ENCODE measurements at regions not wholly inside any gene's neighbourhood (a gene's known extent, or its start where the extent isn't known, plus 50 kb on each side); places are given as distances from the start of the nearest gene placed in this dataset.

DNA sequence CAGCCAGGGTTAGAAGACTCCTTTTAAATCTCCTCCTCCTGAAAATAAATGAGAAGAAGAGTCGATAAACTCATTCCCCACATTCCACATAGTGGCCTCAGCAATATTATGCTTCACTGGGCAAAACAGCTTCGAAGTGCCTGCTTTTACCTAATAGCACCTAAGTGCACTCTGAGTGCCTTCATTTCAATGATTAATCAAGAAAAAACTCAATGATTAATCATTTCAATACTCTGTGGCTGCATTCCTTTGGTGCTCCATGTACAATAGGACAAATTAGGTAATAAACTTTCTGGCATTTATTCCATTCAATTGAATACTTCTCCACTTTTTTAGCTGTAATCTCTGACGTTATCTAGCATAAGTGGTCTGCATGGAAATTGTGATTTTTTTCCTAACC is 174.6 kb downstream of the CCDC71L start:
- Histone ChIP-seq H3K4me1 (ENCODE audit: control insufficient read depth in 2 of 2, insufficient read depth in 2 of 2, low read length in 2 of 2) (no peaks in the 10 kb centered on the region), H3K27ac (ENCODE audit: low read depth in 2 of 2, low read length in 2 of 2) (peak overlapping the region in 1 of 2 donors; percentile 32), H3K4me3 (ENCODE audit: low read length in 2 of 2) (no peak overlapping the region), H3K36me3 (ENCODE audit: control insufficient read depth in 2 of 2, insufficient read depth in 2 of 2, low read length in 2 of 2) (no peaks in the 10 kb centered on the region), H3K27me3 (ENCODE audit: control insufficient read depth in 2 of 2, insufficient read depth in 2 of 2, low read length in 2 of 2) (no peaks in the 10 kb centered on the region), H3K9me3 (ENCODE audit: control insufficient read depth in 2 of 2, low read length in 2 of 2) (no peaks in the 10 kb centered on the region), H3K9ac (ENCODE audit: low read depth in 1 of 2, low read length in 2 of 2) (no peak overlapping the region)

DNA sequence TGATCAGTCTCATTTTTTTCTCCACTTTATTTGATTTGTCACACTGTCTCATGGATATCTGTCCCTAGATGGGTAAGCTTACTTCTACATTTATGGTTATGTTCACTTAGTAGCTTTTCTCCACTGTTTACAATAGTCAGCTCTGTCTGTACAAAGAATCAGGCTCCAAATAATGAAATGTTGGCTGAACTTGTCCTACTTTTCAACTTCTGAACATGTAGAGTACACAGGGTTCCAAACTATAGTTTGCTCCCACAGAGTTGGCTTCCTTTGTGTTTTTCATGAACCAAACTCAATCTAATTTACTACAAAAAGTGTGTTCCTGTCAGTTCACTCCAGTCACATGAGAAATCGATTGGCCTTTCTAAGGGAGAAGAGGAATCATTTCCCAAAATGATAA is 175.0 kb downstream of the CCDC71L start:
- H3K4me1 ChIP-seq (ENCODE audit: control insufficient read depth in 2 of 2, insufficient read depth in 2 of 2, low read length in 2 of 2) = no peaks in the 10 kb centered on the region
- no peaks in the 10 kb centered on the region for H3K27me3 ChIP-seq (ENCODE audit: control insufficient read depth in 2 of 2, insufficient read depth in 2 of 2, low read length in 2 of 2)
- peak overlapping the region in 1 of 2 donors; percentile 32 for H3K27ac ChIP-seq (ENCODE audit: low read depth in 2 of 2, low read length in 2 of 2)
- no peak overlapping the region for H3K9ac ChIP-seq (ENCODE audit: low read depth in 1 of 2, low read length in 2 of 2)
- no peaks in the 10 kb centered on the region for H3K9me3 ChIP-seq (ENCODE audit: control insufficient read depth in 2 of 2, low read length in 2 of 2)
- H3K36me3 ChIP-seq (ENCODE audit: control insufficient read depth in 2 of 2, insufficient read depth in 2 of 2, low read length in 2 of 2) = no peaks in the 10 kb centered on the region
- no peak overlapping the region for H3K4me3 ChIP-seq (ENCODE audit: low read length in 2 of 2)

DNA sequence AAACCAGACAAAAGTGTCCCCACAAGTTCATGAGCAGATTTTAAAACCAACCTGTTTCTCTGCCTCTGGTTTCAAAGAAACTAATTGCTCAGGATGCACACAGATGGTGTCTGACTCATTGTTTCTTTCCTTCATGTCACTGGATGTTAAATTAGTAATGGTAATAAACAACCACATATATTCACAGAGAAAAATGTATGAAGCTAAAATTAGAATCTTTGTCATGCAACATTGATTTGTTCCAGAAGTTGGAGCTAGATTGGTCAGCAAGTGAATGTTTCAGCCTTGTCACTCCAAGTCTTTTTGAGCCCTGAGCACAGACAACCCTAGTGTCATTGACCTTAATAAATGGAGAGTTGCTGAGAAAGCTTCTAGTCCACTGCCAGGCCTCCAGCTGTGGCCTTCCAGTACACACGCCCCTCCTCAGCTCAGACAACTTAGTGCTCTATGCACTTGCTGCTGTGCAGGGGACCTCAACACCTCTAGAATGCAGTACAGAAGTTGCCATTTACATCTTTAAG is 175.9 kb downstream of the CCDC71L start:
- Histone ChIP-seq H3K4me1 (ENCODE audit: control insufficient read depth in 2 of 2, insufficient read depth in 2 of 2, low read length in 2 of 2) (no peaks in the 10 kb centered on the region), H3K4me3 (ENCODE audit: low read length in 2 of 2) (no peak overlapping the region), H3K27ac (ENCODE audit: low read depth in 2 of 2, low read length in 2 of 2) (peak overlapping the region in 1 of 2 donors; percentile 7), H3K27me3 (ENCODE audit: control insufficient read depth in 2 of 2, insufficient read depth in 2 of 2, low read length in 2 of 2) (no peaks in the 10 kb centered on the region), H3K36me3 (ENCODE audit: control insufficient read depth in 2 of 2, insufficient read depth in 2 of 2, low read length in 2 of 2) (no peaks in the 10 kb centered on the region), H3K9me3 (ENCODE audit: control insufficient read depth in 2 of 2, low read length in 2 of 2) (no peaks in the 10 kb centered on the region), H3K9ac (ENCODE audit: low read depth in 1 of 2, low read length in 2 of 2) (no peak overlapping the region)

DNA sequence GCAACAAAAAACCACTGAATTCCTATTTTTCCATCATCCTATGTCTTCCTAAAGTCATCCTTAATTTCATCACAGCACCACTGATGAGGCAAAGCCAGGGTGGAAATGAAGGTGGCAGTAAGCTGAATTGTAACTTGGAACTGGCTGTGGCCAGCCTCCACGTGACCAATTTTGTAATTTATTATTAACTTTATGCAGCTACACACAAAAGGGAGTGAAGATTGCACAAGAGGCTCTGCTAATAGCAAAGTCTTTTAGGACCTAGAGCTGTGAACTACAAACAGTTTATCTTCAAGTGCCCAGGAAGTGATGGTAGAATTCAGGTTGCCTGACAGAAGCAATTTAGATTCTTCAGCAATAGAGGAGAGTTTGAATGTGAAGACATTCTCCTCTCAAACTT is 176.4 kb downstream of the CCDC71L start:
- no peak overlapping the region for H3K4me3 ChIP-seq (ENCODE audit: low read length in 2 of 2)

DNA sequence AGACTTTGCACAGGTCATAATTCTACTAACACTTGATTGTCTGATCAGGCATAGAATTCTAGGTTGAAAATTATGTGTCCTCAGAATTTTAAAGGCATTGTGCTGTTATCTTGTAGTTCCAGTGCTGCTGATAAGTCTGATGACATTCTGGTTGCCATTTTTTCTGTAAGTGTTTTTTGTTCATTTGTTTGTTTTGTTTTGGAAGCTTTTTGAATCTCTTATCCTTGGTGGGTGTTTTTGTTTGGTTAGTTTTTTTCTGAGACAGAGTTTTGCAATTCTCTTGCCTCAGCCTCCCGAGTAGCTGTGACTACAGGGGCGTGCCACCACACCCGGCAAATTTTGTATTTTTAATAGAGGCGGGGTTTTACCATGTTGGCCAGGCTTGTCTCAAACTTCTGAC is 178.9 kb downstream of the CCDC71L start:
- no peak overlapping the region for H3K4me3 ChIP-seq (ENCODE audit: low read length in 2 of 2)
- H3K36me3 ChIP-seq (ENCODE audit: control insufficient read depth in 2 of 2, insufficient read depth in 2 of 2, low read length in 2 of 2) = no peaks in the 10 kb centered on the region
- H3K4me1 ChIP-seq (ENCODE audit: control insufficient read depth in 2 of 2, insufficient read depth in 2 of 2, low read length in 2 of 2) = no peaks in the 10 kb centered on the region
- no peak overlapping the region for H3K27ac ChIP-seq (ENCODE audit: low read depth in 2 of 2, low read length in 2 of 2)
- H3K9me3 ChIP-seq (ENCODE audit: control insufficient read depth in 2 of 2, low read length in 2 of 2) = no peaks in the 10 kb centered on the region
- H3K27me3 ChIP-seq (ENCODE audit: control insufficient read depth in 2 of 2, insufficient read depth in 2 of 2, low read length in 2 of 2) = no peaks in the 10 kb centered on the region
- no peak overlapping the region for H3K9ac ChIP-seq (ENCODE audit: low read depth in 1 of 2, low read length in 2 of 2)

More for the DNA sequence above, 176.4 kb downstream of the CCDC71L start:
- H3K27ac ChIP-seq (ENCODE audit: low read depth in 2 of 2, low read length in 2 of 2) = peak overlapping the region in 1 of 2 donors; percentile 7
- H3K27me3 ChIP-seq (ENCODE audit: control insufficient read depth in 2 of 2, insufficient read depth in 2 of 2, low read length in 2 of 2) = no peaks in the 10 kb centered on the region
- no peaks in the 10 kb centered on the region for H3K9me3 ChIP-seq (ENCODE audit: control insufficient read depth in 2 of 2, low read length in 2 of 2)
- H3K9ac ChIP-seq (ENCODE audit: low read depth in 1 of 2, low read length in 2 of 2) = no peak overlapping the region
- no peaks in the 10 kb centered on the region for H3K36me3 ChIP-seq (ENCODE audit: control insufficient read depth in 2 of 2, insufficient read depth in 2 of 2, low read length in 2 of 2)
- H3K4me1 ChIP-seq (ENCODE audit: control insufficient read depth in 2 of 2, insufficient read depth in 2 of 2, low read length in 2 of 2) = no peaks in the 10 kb centered on the region

DNA sequence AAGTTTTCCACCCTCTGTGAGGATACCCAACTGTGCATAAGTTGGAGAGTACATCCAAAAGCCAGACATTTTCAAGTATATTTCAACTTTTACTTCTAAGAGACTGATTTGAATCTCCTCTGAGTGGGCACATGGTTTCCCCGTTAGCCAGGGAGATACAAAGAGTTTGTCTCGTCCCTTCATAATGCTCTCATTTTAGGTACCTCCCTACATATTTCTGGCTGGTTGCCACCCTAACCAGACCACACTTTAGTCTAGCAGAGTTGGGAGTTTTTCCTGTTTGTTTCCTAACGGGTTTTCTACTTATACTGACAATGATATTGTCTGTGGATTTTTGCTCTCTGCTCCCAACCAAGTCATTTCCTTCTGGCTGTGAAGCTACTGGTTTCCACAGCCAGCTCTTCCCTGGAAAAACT is 180.3 kb downstream of the CCDC71L start:
- no peaks in the 10 kb centered on the region for H3K27me3 ChIP-seq (ENCODE audit: control insufficient read depth in 2 of 2, insufficient read depth in 2 of 2, low read length in 2 of 2)

DNA sequence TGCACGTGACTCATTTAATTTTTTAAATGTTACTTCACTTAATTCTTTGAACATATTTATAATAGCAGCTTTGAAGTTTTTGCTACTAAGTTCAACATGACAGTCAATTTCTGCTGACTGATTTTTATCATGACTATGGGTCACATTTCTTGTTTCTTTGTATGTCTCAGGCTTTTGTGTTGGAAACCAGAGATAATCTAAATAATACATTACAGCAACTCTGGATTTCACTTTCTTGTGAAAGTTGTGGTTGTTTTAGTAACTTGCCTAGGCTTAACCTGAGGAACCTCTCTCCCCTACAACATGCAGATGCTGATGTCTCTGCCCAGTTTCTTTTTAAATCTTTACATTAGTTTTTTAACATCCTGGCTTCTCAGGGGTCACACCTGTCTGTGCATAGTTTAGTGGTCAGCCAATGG is 180.8 kb downstream of the CCDC71L start:
- no peak overlapping the region for H3K9ac ChIP-seq (ENCODE audit: low read depth in 1 of 2, low read length in 2 of 2)
- no peaks in the 10 kb centered on the region for H3K9me3 ChIP-seq (ENCODE audit: control insufficient read depth in 2 of 2, low read length in 2 of 2)
- no peak overlapping the region for H3K4me3 ChIP-seq (ENCODE audit: low read length in 2 of 2)
- H3K4me1 ChIP-seq (ENCODE audit: control insufficient read depth in 2 of 2, insufficient read depth in 2 of 2, low read length in 2 of 2) = no peaks in the 10 kb centered on the region
- no peaks in the 10 kb centered on the region for H3K27me3 ChIP-seq (ENCODE audit: control insufficient read depth in 2 of 2, insufficient read depth in 2 of 2, low read length in 2 of 2)
- no peaks in the 10 kb centered on the region for H3K36me3 ChIP-seq (ENCODE audit: control insufficient read depth in 2 of 2, insufficient read depth in 2 of 2, low read length in 2 of 2)
- no peak overlapping the region for H3K27ac ChIP-seq (ENCODE audit: low read depth in 2 of 2, low read length in 2 of 2)

More for the DNA sequence above, 180.3 kb downstream of the CCDC71L start:
- Histone ChIP-seq H3K36me3 (ENCODE audit: control insufficient read depth in 2 of 2, insufficient read depth in 2 of 2, low read length in 2 of 2) (no peaks in the 10 kb centered on the region), H3K27ac (ENCODE audit: low read depth in 2 of 2, low read length in 2 of 2) (no peak overlapping the region), H3K9ac (ENCODE audit: low read depth in 1 of 2, low read length in 2 of 2) (no peak overlapping the region), H3K4me3 (ENCODE audit: low read length in 2 of 2) (no peak overlapping the region), H3K9me3 (ENCODE audit: control insufficient read depth in 2 of 2, low read length in 2 of 2) (no peaks in the 10 kb centered on the region), H3K4me1 (ENCODE audit: control insufficient read depth in 2 of 2, insufficient read depth in 2 of 2, low read length in 2 of 2) (no peaks in the 10 kb centered on the region)

DNA sequence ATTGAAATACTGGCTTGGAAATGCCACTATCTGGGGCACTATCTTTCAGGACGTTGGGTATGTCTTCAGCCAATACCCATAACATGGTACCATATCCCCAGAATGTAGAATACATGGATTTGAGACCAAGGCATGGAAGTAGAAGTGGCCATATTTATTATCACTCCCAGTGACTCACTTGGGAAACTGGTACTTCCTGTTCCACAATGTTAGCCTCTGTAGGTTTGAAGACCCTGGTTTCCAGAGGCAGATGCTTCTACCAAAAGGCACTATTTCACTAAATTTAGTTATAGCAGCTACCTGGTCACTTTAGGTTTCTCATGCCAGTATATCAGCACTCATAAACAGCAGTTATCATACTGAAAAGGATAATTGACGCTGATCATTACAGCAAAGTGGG is 184.2 kb downstream of the CCDC71L start:
- no peak overlapping the region for H3K27ac ChIP-seq (ENCODE audit: low read depth in 2 of 2, low read length in 2 of 2)
- no peaks in the 10 kb centered on the region for H3K27me3 ChIP-seq (ENCODE audit: control insufficient read depth in 2 of 2, insufficient read depth in 2 of 2, low read length in 2 of 2)
- H3K4me3 ChIP-seq (ENCODE audit: low read length in 2 of 2) = no peak overlapping the region
- no peak overlapping the region for H3K9ac ChIP-seq (ENCODE audit: low read depth in 1 of 2, low read length in 2 of 2)
- H3K36me3 ChIP-seq (ENCODE audit: control insufficient read depth in 2 of 2, insufficient read depth in 2 of 2, low read length in 2 of 2) = no peaks in the 10 kb centered on the region
- H3K4me1 ChIP-seq (ENCODE audit: control insufficient read depth in 2 of 2, insufficient read depth in 2 of 2, low read length in 2 of 2) = no peaks in the 10 kb centered on the region
- no peaks in the 10 kb centered on the region for H3K9me3 ChIP-seq (ENCODE audit: control insufficient read depth in 2 of 2, low read length in 2 of 2)

DNA sequence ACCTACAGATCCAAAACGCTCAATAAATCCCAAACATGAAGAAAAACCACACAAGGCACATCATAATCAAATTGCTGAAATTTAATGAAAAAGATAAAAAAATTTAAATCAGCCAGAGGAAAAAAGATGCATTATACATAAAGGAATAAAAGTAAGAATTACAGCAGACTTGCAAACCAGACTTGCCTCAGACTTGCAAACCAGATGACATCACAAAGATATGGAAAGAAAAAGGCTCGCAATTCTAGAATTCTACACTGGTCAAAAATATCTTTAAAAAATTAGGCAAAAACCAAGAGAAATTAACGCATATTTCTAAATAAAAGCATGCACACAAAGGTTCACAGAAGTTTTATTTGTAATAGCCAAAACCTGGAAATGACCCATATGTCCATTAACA is 188.0 kb upstream of the NAMPT start:
- H3K4me1 ChIP-seq (ENCODE audit: control insufficient read depth in 2 of 2, insufficient read depth in 2 of 2, low read length in 2 of 2) = no peaks in the 10 kb centered on the region
- no peak overlapping the region for H3K9ac ChIP-seq (ENCODE audit: low read depth in 1 of 2, low read length in 2 of 2)
- no peak overlapping the region for H3K4me3 ChIP-seq (ENCODE audit: low read length in 2 of 2)
- H3K27ac ChIP-seq (ENCODE audit: low read depth in 2 of 2, low read length in 2 of 2) = no peak overlapping the region
- H3K36me3 ChIP-seq (ENCODE audit: control insufficient read depth in 2 of 2, insufficient read depth in 2 of 2, low read length in 2 of 2) = no peaks in the 10 kb centered on the region
- H3K27me3 ChIP-seq (ENCODE audit: control insufficient read depth in 2 of 2, insufficient read depth in 2 of 2, low read length in 2 of 2) = no peaks in the 10 kb centered on the region
- H3K9me3 ChIP-seq (ENCODE audit: control insufficient read depth in 2 of 2, low read length in 2 of 2) = no peaks in the 10 kb centered on the region

DNA sequence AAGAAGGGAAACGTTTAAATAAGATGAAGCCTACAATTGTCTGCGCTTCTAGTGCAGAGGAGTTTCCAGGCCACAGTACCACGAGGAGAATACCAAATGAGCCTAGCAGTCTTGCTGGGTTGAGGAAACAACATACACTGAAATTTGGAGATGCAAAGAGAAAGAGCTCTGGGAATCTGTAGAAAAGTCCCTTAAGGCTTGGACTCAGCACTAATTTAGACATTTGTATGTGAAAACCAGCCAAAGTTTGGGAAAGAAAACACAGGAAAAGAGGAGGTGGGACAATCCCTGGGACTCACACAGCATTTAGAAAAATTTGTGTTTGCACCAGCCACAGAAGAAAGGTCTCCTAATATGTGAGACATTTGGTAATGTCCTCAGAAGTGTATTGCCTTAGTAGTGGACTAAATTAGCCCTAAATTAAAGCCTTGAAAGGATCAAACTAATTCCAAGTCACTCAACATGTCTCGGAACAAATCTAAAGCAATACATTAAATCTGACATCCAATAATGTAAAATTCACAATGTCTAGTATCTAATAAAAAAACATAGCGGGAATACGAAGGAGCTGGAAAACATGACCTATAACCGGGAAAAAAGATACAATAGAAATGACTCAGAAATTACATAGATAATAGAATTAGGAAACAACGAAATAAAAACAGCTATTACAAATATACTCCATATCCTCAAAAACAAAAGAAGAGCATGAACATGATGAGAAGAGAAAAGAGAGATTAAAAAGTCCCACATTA is 187.1 kb upstream of the NAMPT start:
- Histone ChIP-seq H3K4me3 (ENCODE audit: low read length in 2 of 2) (no peak overlapping the region), H3K9me3 (ENCODE audit: control insufficient read depth in 2 of 2, low read length in 2 of 2) (no peaks in the 10 kb centered on the region), H3K9ac (ENCODE audit: low read depth in 1 of 2, low read length in 2 of 2) (no peak overlapping the region), H3K27ac (ENCODE audit: low read depth in 2 of 2, low read length in 2 of 2) (no peak overlapping the region), H3K36me3 (ENCODE audit: control insufficient read depth in 2 of 2, insufficient read depth in 2 of 2, low read length in 2 of 2) (no peaks in the 10 kb centered on the region), H3K27me3 (ENCODE audit: control insufficient read depth in 2 of 2, insufficient read depth in 2 of 2, low read length in 2 of 2) (no peaks in the 10 kb centered on the region), H3K4me1 (ENCODE audit: control insufficient read depth in 2 of 2, insufficient read depth in 2 of 2, low read length in 2 of 2) (no peaks in the 10 kb centered on the region)

Measured in mucosa of rectum (tissue), 2 donors.